Retina (tissue), 1 donor: ENCODE measurements at regions not wholly inside any gene's neighbourhood (a gene's known extent, or its start where the extent isn't known, plus 50 kb on each side); places are given as distances from the start of the nearest gene placed in this dataset.

Experiments used
- DNase-seq: peaks from one replicate; pipeline ENCODE4 v3.0.0-alpha.2; 2016

- no peak for DNase-seq
These were observed 71.0 kb downstream of the AQP4 start for GRCh38 chr18:26794230-26795101.

- no peak for DNase-seq
These were observed 72.8 kb downstream of the AQP4 start for GRCh38 chr18:26792661-26793060.

- DNase-seq: no peak
These were observed 73.8 kb downstream of the AQP4 start for GRCh38 chr18:26791676-26792075.

- no peak for DNase-seq
These were observed 80.9 kb downstream of the AQP4 start for GRCh38 chr18:26784599-26784998.

GRCh38 chr18:26783170-26783569 lies 82.3 kb downstream of the AQP4 start:
- peak; percentile 42 for DNase-seq

- no peak for DNase-seq
These were observed 84.8 kb downstream of the AQP4 start for GRCh38 chr18:26780520-26781325.

GRCh38 chr18:26778054-26778393 lies 87.5 kb downstream of the AQP4 start:
- no peak for DNase-seq

- no peak for DNase-seq
These were observed 88.0 kb downstream of the AQP4 start for GRCh38 chr18:26777351-26778053.

GRCh38 chr18:26772691-26773090 lies 92.8 kb downstream of the AQP4 start:
- DNase-seq: no peak

- DNase-seq: no peak
These were observed 94.0 kb downstream of the AQP4 start for GRCh38 chr18:26771524-26771923.

- DNase-seq: peak; percentile 52
These were observed 97.1 kb downstream of the AQP4 start for GRCh38 chr18:26768385-26768784.

GRCh38 chr18:26765498-26765897 lies 100.0 kb downstream of the AQP4 start:
- DNase-seq: no peak

- DNase-seq: no peak
These were observed 100.9 kb downstream of the AQP4 start for GRCh38 chr18:26764586-26764985.

GRCh38 chr18:26764177-26764576 lies 101.3 kb downstream of the AQP4 start:
- DNase-seq: no peak

GRCh38 chr18:26763446-26764110 lies 101.9 kb downstream of the AQP4 start:
- DNase-seq: no peak

- no peak for DNase-seq
These were observed 108.1 kb downstream of the AQP4 start for GRCh38 chr18:26757263-26758019.

GRCh38 chr18:26756556-26756955 lies 109.0 kb downstream of the AQP4 start:
- no peak for DNase-seq

- no peak for DNase-seq
These were observed 118.6 kb downstream of the AQP4 start for GRCh38 chr18:26746826-26747475.

- peak; percentile 56 for DNase-seq
These were observed 119.1 kb downstream of the AQP4 start for GRCh38 chr18:26746398-26746797.

- DNase-seq: no peak
These were observed 120.0 kb downstream of the AQP4 start for GRCh38 chr18:26745288-26746181.

GRCh38 chr18:26741758-26742157 lies 123.7 kb downstream of the AQP4 start:
- no peak for DNase-seq
